GM18873 (cell line): ENCODE measurements at regions not wholly inside any gene's neighbourhood (a gene's known extent, or its start where the extent isn't known, plus 50 kb on each side); places are given as distances from the start of the nearest gene placed in this dataset.
"Not testable (repeated sequence)": the region's sequence is repeated elsewhere in the genome, so short reads cannot be mapped to it uniquely, and the experiment has no call there.

Experiments used
- ATAC-seq: cut with Tn5 transposase; IDR thresholded peaks from one replicate; pipeline ENCODE4 v1.9.1; 2021; ENCODE audit warnings: mild to moderate bottlenecking, moderate library complexity, moderate number of reproducible peaks; ENCODE audit not compliant: unreplicated experiment, low FRiP score

- ATAC-seq: no peak
These were observed 395.4 kb upstream of the SLC35B3 start for GRCh38 chr6:8830794-8831193.

- no peak for ATAC-seq
These were observed 394.5 kb upstream of the SLC35B3 start for GRCh38 chr6:8829796-8830195.

DNA sequence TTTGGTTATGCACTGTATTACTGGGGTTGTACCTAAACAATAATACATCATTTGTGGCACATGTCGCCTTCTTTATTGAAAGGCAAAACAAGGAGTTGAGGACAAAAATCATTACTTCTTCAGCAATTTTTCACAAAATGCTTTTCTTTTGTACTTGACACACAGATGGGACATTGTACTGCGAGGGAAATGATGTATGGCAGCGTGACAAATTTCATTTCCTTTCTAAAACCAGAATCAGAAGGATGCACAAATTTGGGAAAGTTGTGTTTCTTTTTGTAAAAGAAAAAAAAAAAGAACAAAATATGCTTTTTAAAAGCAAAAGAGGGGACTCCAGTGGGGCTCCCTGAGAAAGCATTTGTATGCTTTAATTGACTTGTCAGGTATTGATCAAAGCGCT is 394.0 kb upstream of the SLC35B3 start:
- no peak for ATAC-seq

- ATAC-seq: no peak
These were observed 393.0 kb upstream of the SLC35B3 start for GRCh38 chr6:8828376-8828775.

DNA sequence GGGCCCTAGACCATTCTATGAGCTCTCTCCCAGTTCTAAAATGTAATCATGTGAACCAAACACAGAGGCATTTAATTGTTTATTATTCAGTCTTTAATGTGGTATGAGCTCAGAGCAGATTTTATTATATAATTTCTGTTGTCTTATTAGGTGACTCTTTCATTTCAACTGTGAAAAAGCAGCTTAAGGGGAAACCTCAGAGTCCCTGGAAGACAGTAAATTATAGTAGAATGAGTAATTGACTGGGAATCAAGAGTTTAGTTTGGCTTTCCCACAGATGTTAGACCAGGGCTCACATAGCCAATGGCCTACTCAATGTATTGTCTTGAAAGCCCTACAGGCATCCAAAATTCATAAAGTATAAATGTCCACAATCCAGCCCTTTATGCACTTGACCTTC is 390.4 kb upstream of the SLC35B3 start:
- no peak for ATAC-seq

DNA sequence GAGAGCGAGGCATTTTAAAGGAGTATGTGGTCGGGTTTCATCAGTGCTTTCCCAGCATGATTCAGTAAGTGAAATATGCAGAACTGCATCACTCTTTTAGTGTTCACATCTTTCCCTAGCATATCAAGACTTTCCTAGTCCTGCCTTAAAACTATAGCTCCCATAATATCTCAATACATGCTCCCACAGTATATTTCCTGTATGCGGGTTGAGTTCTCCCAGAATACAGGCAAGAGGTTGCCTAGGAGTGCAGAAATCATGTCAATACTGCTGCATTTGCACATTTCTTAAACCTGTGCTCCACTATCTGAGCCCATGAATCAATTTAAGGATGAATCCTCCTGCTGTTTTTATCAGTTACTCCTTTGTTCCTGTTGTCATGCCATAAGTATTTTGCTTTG is 386.6 kb upstream of the SLC35B3 start:
- no peak for ATAC-seq

- ATAC-seq: no peak
These were observed 385.0 kb upstream of the SLC35B3 start for GRCh38 chr6:8820313-8820712.

DNA sequence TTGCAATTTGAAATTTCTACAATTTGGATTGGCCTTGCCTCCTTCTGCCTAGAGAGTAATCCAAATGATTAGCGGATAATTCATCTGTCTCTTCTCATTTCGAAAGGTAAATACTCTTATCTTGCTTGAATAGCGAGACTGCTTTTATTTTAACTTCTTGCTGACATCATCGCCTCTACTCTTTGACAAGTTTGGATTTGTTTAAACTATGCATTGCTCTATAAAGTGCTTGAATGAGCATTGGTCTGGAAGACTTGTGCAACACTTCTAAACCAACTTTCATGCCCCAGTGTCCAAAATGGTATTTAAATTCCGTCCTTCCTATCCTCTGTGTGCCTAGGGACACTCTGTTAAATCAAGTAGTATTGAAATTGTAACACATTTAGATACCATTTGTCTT is 384.1 kb upstream of the SLC35B3 start:
- no peak for ATAC-seq

DNA sequence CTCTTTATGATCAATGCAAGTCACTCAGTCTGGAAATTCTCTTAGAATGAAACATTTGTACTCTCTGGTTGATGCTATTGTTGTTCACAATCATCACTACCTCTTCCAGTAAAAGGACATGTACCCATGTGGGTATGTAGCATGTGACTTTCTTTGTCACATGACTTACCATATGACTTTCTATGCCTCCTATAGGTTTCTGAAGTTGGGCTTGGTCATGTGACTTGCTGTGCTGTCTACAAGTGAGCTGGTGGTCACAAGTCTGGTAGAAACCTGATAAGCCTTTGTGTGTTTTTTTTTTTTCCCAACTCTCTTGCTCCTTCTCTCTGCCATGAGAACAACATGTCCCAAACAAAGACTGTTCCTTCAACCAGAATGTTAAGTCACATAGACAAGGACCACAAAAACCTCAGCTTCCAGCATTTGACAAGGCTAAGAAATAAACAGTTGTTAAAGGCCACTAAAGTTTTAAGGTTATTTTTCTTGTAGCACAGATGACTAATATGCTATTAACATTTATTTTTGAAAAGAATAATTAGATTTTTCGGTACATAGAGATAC is 379.2 kb upstream of the SLC35B3 start:
- no peak for ATAC-seq

DNA sequence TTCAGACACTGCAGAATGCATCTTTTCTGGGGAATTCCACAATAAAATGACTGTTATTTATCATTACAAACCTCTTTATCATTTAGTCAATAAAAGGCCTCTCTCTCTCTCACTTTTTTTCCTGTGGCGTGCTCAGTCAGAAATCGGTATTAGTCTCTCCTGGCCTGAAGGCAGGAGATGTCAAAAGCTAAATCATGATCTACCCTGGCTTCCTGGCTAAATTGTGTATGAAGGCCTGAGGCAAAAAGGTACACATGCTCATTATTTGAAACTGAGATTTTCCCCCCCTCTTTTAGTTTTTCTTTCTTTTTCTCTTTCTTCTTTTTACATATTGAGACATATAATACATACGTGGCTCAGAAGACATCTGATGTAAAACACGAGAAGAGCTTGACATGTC is 375.0 kb upstream of the SLC35B3 start:
- no peak for ATAC-seq

DNA sequence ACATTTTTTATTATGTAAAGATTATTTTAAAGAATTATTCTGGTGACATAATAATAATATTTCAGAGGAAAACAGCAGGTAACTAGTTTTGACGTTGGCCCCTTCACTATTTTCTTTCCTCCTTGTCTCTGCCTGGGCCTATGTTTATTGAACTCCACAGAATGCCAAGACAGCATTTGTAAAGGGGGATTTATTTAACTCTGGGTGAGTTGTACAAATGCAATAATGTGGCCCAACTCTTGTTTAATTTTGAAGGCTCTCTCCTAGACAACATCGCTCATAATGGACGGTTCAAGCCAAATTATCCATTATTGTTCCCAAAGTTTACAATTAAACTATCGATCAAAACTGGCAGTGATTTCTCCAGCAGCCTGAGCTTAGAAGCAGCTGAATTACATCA is 374.3 kb upstream of the SLC35B3 start:
- ATAC-seq: no peak

DNA sequence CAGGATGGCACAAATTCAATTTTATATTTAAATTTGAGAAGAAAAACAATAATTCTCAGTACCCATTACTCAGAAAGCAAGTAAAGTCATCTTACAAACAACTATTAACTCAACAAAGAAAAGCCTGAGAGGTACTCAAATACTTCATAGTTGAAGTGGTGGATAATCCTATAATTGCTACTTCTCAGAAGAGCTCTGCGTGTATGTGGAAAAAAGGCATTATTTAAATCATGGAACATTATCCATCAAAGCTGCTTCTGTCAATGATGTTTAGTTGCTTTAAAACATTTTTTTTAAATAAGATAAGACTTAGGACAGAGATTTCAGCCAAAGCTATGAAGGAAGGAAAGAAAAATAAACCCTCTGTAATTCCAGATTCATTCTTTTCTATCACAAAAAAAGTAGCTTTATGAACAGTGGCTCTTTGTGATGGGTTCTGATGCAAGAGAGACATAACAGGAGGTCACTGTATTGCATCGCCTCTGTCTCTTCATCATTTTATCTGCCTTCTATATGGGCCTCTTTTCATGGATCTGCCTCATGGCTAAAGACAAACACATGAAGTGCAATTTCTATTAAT is 367.9 kb upstream of the SLC35B3 start:
- ATAC-seq: no peak

GRCh38 chr6:8802397-8802796 is 367.1 kb upstream of the SLC35B3 start:
- ATAC-seq: not testable (repeated sequence)

- ATAC-seq: no peak
These were observed 359.1 kb upstream of the SLC35B3 start for GRCh38 chr6:8794420-8794819.

DNA sequence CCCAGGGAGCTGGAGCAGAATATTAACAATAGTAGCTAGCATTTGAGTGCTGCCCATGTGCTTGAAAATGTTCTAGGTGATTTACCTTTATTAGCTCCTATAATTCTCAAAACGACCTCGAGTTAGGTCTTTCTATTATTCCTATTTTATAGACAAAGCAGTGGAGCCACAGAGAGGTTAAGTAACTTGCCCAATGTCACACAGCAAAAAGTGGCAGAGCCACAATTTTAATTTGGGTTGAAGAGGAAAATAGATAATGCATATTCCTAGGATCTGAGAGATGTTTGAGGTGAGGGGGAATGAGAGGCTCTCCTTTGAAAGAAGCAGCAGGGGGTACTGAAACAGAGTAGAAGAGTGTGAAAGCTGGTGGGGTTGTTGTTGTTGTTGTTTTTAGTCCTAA is 354.5 kb upstream of the SLC35B3 start:
- ATAC-seq: no peak

DNA sequence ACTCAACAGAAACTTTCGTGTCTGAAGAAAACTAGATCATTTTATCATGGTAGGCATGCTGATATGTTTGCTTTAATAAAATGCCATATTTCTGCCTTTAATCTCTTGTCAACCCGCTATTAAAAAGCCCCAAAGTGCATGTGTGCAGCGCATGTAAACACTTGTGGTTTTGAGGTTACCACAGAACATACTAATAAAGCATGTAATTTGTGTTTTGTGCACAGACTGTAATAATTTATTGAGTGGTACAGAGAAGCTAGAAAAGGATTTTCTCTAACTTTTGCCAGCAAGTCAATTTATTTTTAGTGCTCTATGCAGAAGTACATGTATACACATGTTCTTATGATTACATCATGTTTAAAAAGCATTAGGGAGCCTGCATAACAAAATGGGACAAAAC is 349.9 kb upstream of the SLC35B3 start:
- no peak for ATAC-seq

GRCh38 chr6:8783191-8783590 is 347.8 kb upstream of the SLC35B3 start:
- no peak for ATAC-seq

GRCh38 chr6:8780653-8781052 is 345.3 kb upstream of the SLC35B3 start:
- no peak for ATAC-seq

- ATAC-seq: no peak
These were observed 329.4 kb upstream of the SLC35B3 start for GRCh38 chr6:8764733-8765132.

- ATAC-seq: no peak
These were observed 325.6 kb upstream of the SLC35B3 start for GRCh38 chr6:8760951-8761350.

DNA sequence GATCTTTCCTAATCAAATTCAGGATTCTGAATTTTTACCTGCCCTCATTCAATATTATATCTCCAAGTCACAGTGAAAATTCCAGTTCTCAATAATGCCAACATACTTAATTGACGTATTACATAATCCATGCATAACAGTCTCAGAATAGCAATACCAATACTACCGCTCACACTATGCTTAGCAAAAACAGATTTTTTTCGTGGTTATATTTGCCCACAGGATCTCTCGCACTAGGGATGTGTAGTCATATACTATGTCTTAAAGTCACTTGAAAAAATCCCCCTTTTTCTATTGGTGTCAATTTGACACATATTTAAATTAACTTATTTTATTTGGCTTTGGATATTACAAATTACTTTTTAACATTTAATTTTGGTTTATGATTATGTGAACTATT is 323.1 kb upstream of the SLC35B3 start:
- ATAC-seq: no peak

DNA sequence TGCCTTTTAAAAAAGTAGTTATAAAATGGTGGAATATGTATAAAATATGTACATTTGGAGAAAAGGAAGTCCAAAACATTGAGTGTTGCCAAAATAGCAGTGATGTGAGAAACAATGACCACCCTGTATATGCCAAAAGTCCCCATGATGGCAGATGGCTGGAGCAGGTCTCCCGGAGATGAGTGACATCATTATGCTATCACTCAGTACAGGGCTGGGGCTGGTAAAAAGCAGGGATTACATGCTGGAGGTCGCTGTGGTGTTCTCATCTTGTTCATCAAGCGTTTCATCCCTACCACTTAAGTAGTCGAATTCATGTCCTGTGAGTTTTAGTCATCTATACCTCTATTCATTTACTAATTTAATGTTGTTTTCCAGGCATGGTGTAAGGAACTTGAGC is 315.3 kb upstream of the SLC35B3 start:
- no peak for ATAC-seq

- ATAC-seq: no peak
These were observed 314.1 kb upstream of the SLC35B3 start for GRCh38 chr6:8749465-8749864.
